Spleen (tissue), 11 donors: ENCODE measurements at regions not wholly inside any gene's neighbourhood (a gene's known extent, or its start where the extent isn't known, plus 50 kb on each side); places are given as distances from the start of the nearest gene placed in this dataset.

ENCODE experiments used
- DNase-seq: peaks from one replicate; pipeline ENCODE4 v3.0.0-alpha.2; 2020
- H3K27ac ChIP-seq, 8 donors: fragments of 200-600 bp; sonication (generic) in 7 of 8; 1 replicate in 4 of 8; 2 replicates in 4 of 8; pipeline versions ENCODE4 v1.5.0 to v1.8.0; 2016 to 2021; ENCODE audit warnings: inconsistent platforms in 4 of 8, mild to moderate bottlenecking in 4 of 8, moderate library complexity in 1 of 8
- H3K27me3 ChIP-seq, 7 donors: fragments of 200-600 bp; sonication (generic) in 6 of 7; replicated peaks in 1 of 7; 1 replicate in 4 of 7; 2 replicates in 3 of 7; pipeline versions ENCODE4 v1.5.0 to v1.8.0; 2016 to 2021; ENCODE audit warnings: inconsistent platforms in 3 of 7, mild to moderate bottlenecking in 1 of 7
- H3K36me3 ChIP-seq, 6 donors: fragments of 200-600 bp; sonication (generic) in 5 of 6; 1 replicate in 4 of 6; 2 replicates in 2 of 6; pipeline versions ENCODE4 v1.5.0 to v1.8.0; 2016 to 2021; ENCODE audit warnings: inconsistent platforms in 2 of 6
- H3K4me1 ChIP-seq, 6 donors: fragments of 200-600 bp; sonication (generic) in 5 of 6; 1 replicate in 3 of 6; 2 replicates in 3 of 6; pipeline versions ENCODE4 v1.5.0 to v1.8.0; 2016 to 2021; ENCODE audit warnings: inconsistent platforms in 3 of 6
- H3K4me3 ChIP-seq, 8 donors: fragments of 200-600 bp; sonication (generic) in 7 of 8; 1 replicate in 4 of 8; 2 replicates in 4 of 8; pipeline versions ENCODE4 v1.5.0 to v1.8.0; 2016 to 2021; ENCODE audit warnings: inconsistent platforms in 4 of 8, mild to moderate bottlenecking in 4 of 8, moderate library complexity in 2 of 8
- H3K9me3 ChIP-seq, 8 donors: fragments of 200-600 bp; sonication (generic) in 7 of 8; 1 replicate in 4 of 8; 2 replicates in 4 of 8; pipeline versions ENCODE4 v1.5.0 to v1.8.0; 2016 to 2021; ENCODE audit warnings: inconsistent platforms in 4 of 8
- POLR2A ChIP-seq, 3 donors: fragments of 450-650 bp; IDR thresholded peaks; one replicate each; pipeline ENCODE4 v1.5.1; 2017; ENCODE audit warnings: antibody characterized with exemption in 3 of 3, mild to moderate bottlenecking in 1 of 3
- POLR2AphosphoS5 ChIP-seq, 3 donors: sonication (generic); formaldehyde crosslinking; IDR thresholded peaks; one replicate each; pipeline ENCODE4 v1.5.1; 2017; ENCODE audit warnings: antibody characterized with exemption in 3 of 3
- WGBS, 5 donors: extraction: QIAGEN DNeasy Blood & Tissue Kit in 3 of 5; methylation state at CpG; one replicate each; pipeline versions ENCODE4 v1.1.5 to v1.1.7; 2013 to 2018; 5-methylcytosine and 5-hydroxymethylcytosine counted together
- intact Hi-C: fragments of 100-400 bp; cut with DNase I; formaldehyde crosslinking; loops from one replicate; pipeline ENCODE4 v1.15.0; 2023; ENCODE audit warnings: low total_unique reads
- TF ChIP-seq, protein P1 (sequence below), 11 experiments: fragments of 200-600 bp in 7 of 11; fragments of 450-650 bp in 4 of 11; sonication (generic) in 4 of 11; IDR thresholded peaks in 8 of 11; conservative IDR thresholded peaks in 3 of 11; 1 replicate in 7 of 11; 2 replicates in 4 of 11; pipeline versions ENCODE4 v1.4.0 to v1.8.0; 2016 to 2021; ENCODE audit warnings: antibody characterized with exemption in 11 of 11, inconsistent platforms in 4 of 11, mild to moderate bottlenecking in 1 of 11
- donor health status: healthy with polysubstance abuse.
- donor health status: DM: no; HTN: no; CAD: no; lungs with moderate emphysema.
- donor health status: DM: no; HTN: no; CAD: no.
- donor health status: Bipolar disorder and iron deficiency.
- donor health status: healthy.
- donor health status: DM: no; HTN: no; CAD: no.
- donor health status: DM: yes; HTN: yes; CAD: no.

DNA sequence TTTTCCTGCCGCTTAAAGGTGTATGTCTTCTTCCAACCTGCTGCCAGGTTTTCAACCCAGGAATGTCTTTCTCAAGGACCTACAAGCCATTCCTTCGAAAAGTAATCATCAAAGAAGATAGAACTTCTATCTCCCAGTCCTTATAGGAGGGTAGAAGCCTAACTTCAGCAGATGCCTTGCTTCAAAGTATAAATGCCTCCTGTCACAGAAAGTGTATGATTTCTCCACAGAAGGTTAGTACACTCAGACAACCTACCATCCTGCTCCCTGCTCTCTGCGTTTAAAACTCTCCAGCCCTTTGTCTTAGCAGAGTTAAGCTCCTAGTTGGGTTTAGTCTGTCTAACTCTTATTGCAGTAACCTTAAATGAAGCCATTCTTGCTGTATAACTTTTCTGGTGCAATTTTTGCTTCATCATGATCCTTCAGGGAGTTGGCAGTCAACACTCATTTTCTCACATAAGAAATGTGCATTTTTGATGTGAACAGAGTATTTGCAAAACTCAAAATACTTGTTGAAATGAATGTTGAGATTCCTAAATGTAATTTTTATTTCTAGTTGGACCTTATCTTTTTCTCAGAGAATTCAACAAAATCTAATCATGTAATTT, 737.5 kb downstream of the LIG4 start:
- Histone ChIP-seq H3K4me1 (no peaks in the 10 kb centered on the region), H3K9me3 (peaks cover 0 to 3% (median 0%) of the 10 kb centered on the region in 8 donors), H3K27ac (no peak overlapping the region), H3K27me3 (no peaks in the 10 kb centered on the region), H3K36me3 (no peaks in the 10 kb centered on the region), H3K4me3 (no peak overlapping the region)
- DNase-seq, result no peak
- 72 to 77% (median 76%) methylated on average over 3 of the region's 3 CpGs for WGBS, 5 donors
- no peak for TF ChIP-seq POLR2AphosphoS5 (IDR thresholded peaks at IDR 0.05)
- intact Hi-C loops, result no loop called here

DNA sequence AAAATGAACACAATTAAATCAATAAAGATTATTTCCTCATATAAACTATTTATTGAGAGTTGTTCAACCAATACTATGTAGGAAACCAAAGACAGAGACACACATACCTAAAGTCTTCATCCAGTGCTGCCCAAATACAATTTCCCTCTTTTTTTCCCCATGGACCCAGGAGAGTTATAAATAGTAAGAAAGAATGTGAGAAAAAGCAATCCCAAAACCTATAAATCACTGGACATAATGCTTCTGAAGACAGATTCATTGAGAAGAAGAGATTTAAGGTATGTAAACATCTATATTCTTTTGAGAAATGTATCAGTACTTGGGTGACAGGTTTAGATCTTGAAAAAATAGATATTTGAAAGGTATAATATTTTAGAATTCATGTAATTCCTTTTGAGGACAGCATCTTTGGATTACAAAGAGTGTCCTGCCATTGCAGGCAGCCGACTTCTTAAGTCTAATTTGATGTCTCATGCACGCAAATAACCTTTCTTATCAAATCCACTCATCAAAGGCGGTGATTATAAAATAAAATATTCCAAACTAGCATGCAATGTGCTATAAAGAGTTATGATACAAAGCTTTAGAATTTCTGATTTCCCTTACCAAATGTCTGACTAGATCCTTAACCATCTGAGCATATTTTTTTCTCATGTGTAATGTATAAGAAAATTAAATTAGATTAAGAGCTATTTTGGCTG, 739.4 kb downstream of the LIG4 start:
- WGBS, 5 donors, result 64 to 90% (median 82%) methylated on average over 3 of the region's 3 CpGs
- TF ChIP-seq, protein P1, sequence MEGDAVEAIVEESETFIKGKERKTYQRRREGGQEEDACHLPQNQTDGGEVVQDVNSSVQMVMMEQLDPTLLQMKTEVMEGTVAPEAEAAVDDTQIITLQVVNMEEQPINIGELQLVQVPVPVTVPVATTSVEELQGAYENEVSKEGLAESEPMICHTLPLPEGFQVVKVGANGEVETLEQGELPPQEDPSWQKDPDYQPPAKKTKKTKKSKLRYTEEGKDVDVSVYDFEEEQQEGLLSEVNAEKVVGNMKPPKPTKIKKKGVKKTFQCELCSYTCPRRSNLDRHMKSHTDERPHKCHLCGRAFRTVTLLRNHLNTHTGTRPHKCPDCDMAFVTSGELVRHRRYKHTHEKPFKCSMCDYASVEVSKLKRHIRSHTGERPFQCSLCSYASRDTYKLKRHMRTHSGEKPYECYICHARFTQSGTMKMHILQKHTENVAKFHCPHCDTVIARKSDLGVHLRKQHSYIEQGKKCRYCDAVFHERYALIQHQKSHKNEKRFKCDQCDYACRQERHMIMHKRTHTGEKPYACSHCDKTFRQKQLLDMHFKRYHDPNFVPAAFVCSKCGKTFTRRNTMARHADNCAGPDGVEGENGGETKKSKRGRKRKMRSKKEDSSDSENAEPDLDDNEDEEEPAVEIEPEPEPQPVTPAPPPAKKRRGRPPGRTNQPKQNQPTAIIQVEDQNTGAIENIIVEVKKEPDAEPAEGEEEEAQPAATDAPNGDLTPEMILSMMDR (IDR thresholded peaks at IDR 0.05 in 8 of 11, conservative IDR thresholded peaks at IDR 0.05 in 3 of 11), result no peak
- no peak for TF ChIP-seq POLR2AphosphoS5 (IDR thresholded peaks at IDR 0.05)
- no peak for TF ChIP-seq POLR2A (IDR thresholded peaks at IDR 0.05)
- Histone ChIP-seq H3K27ac (no peak overlapping the region), H3K9me3 (peaks cover 0 to 3% (median 0%) of the 10 kb centered on the region in 8 donors), H3K27me3 (no peaks in the 10 kb centered on the region), H3K4me1 (no peaks in the 10 kb centered on the region), H3K4me3 (no peak overlapping the region), H3K36me3 (no peaks in the 10 kb centered on the region)
- intact Hi-C loops, result no loop called here
- no peak for DNase-seq

DNA sequence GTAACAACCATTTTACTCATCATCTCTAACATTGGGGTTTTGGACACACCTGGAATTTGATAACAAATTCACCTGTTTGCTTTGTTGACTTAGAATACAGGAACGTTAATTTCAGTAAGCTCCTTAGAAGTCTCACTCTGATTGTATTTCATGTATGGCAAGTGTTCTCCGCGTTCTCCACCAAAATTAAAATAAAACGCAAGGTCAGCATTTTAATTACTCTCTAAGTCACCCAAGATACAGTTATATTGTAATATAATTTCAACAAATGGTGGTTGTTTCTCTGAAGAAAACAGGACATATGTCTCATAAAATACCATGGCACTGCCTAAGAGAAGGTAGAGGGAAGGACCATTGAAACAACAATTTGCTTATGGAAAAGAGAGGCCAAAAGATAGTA, 742.1 kb downstream of the LIG4 start:
- DNase-seq, result no peak
- Histone ChIP-seq H3K4me3 (no peak overlapping the region), H3K36me3 (no peaks in the 10 kb centered on the region), H3K27ac (no peak overlapping the region), H3K9me3 (peaks cover 0 to 3% (median 0%) of the 10 kb centered on the region in 8 donors), H3K27me3 (no peaks in the 10 kb centered on the region), H3K4me1 (no peaks in the 10 kb centered on the region)
- TF ChIP-seq, protein P1 (IDR thresholded peaks at IDR 0.05 in 8 of 11, conservative IDR thresholded peaks at IDR 0.05 in 3 of 11), result no peak
- no peak for TF ChIP-seq POLR2AphosphoS5 (IDR thresholded peaks at IDR 0.05)
- TF ChIP-seq POLR2A (IDR thresholded peaks at IDR 0.05), result no peak
- 90 to 97% (median 94%) methylated on average over 4 of the region's 4 CpGs for WGBS, 5 donors
- intact Hi-C loops, result no loop called here

DNA sequence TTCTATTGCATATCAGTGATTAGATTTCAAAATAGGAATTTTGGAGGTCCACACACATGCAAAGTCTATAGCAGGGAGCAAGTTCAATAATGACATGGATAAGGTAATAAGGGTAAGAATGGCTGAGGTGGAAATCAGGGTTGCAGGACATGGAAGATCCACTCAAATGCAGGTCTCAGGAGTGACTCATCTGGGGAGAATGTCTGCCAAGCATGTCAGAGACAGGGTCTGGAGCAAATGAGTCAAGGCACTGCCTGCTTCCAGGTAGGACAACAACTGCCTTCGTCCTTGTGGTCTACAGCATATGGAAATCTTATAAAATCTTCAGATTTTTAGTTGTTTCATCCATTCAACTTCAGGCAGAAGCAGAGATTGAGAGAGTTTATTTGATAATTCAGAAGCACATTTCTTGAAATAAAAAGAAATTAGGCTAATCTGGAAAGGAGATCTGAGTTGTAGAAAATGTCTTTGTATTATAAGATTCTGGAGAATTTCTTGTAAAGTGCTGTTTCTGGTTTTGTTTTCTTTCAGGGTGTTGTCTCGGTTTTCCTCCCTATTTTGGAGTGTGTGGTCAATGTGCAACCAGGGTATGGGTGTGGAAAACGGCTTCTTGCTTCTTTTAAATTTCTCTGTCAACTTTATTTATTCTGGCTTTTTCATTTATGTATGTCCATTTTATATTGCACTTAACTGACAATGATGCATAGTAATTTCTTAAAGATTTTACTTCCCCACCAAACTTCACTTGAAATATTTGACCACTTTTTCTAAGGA, 748.8 kb downstream of the LIG4 start:
- Histone ChIP-seq H3K27ac (no peak overlapping the region), H3K4me3 (no peak overlapping the region), H3K27me3 (no peaks in the 10 kb centered on the region), H3K9me3 (peaks cover 0 to 12% (median 0%) of the 10 kb centered on the region in 8 donors), H3K4me1 (no peaks in the 10 kb centered on the region), H3K36me3 (no peaks in the 10 kb centered on the region)
- intact Hi-C loops, result no loop called here
- 59 to 77% (median 64%) methylated on average over 3 of the region's 3 CpGs for WGBS, 5 donors
- TF ChIP-seq POLR2AphosphoS5 (IDR thresholded peaks at IDR 0.05), result no peak
- TF ChIP-seq, protein P1 (IDR thresholded peaks at IDR 0.05 in 8 of 11, conservative IDR thresholded peaks at IDR 0.05 in 3 of 11), result no peak
- no peak for TF ChIP-seq POLR2A (IDR thresholded peaks at IDR 0.05)
- DNase-seq, result no peak
